H54 (cell line): ENCODE measurements at regions not wholly inside any gene's neighbourhood (a gene's known extent, or its start where the extent isn't known, plus 50 kb on each side); places are given as distances from the start of the nearest gene placed in this dataset.
"Not testable (repeated sequence)": the region's sequence is repeated elsewhere in the genome, so short reads cannot be mapped to it uniquely, and the experiment has no call there.

Experiments
- DNase-seq: peaks from one replicate; pipeline ENCODE4 v3.0.0; 2011; ENCODE audit warnings: low spot score, mixed read lengths; ENCODE audit not compliant: insufficient read length
- FAIRE-seq: peaks from 3 replicates; lab custom pipeline; 2011; peaks lifted over from hg19 to GRCh38; lab: Jason Lieb, UNC
- POLR2A ChIP-seq: IDR thresholded peaks from 2 replicates; pipeline ENCODE4 v1.6.1; 2011; ENCODE audit warnings: low read depth, mild to moderate bottlenecking, low read length

DNA sequence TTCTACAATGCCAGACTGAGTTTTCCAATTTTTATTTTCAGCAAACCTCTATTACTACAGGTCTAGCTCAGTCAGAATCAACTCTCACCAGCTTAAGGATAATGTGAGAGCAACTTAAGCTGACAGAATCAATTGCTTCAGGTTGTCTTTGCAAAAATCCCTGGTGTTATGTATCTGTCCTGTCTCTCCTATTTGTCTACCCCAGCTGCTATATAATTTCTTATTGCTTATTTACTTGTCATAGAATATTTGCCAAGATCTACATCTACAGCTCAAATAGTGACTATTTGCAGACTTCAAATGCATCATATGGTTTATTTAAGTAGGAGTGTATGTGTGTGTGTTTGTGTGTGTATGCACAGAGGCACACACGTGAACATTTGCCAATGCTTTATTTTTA lies 54.1 kb downstream of the FOXG1 start:
- no peak for TF ChIP-seq POLR2A
- DNase-seq (no peak), FAIRE-seq (no peak)

DNA sequence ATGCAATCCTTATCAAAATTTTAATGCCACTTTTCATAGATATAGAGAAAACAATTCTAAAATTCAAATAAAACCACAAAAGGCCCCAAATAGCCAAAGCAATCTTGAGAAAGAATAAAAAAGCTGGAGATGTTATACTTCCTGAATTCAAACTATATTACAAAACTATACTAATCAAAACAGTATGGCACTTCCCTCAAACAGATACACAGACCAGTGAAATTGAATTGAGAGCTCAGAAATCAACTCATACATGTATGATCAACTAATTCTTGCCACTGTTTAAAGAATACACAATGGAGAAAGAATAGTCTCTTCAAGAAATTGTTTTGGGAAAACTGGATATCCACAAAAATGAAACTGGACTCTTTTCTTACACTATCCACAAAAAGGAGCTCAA lies 55.4 kb downstream of the FOXG1 start:
- no peak for TF ChIP-seq POLR2A
- FAIRE-seq (no peak), DNase-seq (no peak)

DNA sequence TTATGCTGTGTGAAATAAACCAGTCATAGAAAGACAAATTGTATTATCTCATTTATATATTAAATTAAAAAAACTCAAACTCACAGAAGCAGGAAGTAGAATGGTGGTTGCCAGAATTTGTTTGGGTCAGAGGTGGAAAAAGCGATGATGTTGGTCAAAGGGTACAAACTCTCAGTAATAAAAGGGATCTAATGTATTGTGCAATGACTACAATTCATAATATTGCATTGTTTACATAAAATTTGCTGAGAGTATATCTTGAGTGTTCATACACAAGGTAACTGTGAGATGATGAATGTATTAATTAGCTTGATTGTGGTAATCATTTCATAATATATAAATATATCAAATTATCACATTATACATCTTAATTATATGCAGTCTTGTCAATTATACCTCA lies 56.7 kb downstream of the FOXG1 start:
- DNase-seq (no peak), FAIRE-seq (no peak)
- TF ChIP-seq POLR2A = no peak

DNA sequence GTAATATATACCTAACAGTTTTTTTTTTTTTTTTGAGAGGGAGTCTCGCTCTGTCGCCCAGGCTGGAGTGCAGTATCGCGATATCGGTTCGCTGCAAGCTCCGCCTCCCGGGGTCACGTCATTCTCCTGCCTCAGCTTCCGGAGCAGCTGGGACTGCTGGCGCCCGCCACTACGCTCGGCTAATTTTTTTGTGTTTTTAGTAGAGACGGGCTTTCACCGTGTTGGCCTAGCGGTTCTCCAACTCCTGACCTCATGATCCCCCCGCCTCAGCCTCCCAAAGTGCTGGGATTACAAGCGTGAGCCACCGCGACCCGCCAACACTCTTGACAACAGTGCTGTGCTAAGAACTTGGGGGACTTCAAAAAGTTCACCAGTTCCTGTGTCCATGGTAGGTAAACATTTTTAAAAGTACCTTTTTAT lies 63.5 kb downstream of the FOXG1 start:
- TF ChIP-seq POLR2A = no peak
- DNase-seq (no peak), FAIRE-seq (no peak)

DNA sequence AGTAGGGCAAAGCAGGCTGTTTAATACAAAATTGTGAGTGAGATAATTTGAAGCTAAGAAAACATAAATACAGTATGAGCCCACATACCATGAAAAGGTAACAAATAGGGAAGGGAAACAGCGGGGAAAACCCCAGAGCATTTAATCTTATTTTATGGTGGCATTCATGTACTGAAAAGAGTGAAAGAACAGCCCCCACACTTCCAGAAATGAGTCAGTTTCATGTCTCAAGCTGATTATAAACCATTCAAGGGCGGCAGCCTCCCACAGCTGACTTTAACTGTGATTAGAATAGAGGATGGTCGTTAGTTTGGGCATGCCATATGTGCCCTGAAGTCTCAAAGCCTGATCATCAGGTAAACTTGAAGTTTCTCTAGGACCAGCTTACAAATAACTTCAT lies 64.5 kb downstream of the FOXG1 start:
- no peak for FAIRE-seq
- no peak for DNase-seq
- TF ChIP-seq POLR2A = no peak

DNA sequence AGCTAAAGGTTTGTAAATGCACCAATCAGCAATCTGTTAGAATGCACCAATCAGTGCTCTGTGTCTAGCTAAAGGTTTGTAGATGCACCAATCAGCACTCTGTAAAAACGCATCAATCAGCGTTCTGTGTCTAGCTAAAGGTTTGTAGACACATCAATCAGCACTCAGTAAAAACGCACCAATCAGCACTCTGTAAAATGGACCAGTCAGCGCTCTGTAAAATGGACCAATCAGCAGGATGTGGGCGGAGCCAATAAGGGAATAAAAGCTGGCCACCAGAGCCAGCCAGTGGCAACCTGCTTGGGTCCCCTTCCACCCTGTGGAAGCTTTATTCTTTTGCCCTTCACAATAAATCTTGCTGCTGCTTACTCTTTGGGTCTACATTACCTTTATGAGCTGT lies 76.0 kb downstream of the FOXG1 start:
- not testable (repeated sequence) for FAIRE-seq, DNase-seq

- FAIRE-seq = no peak
- no peak for TF ChIP-seq POLR2A
- DNase-seq = no peak
These were observed 101.0 kb downstream of the FOXG1 start for GRCh38 chr14:28867571-28867970.

- TF ChIP-seq POLR2A = no peak
- no peak for FAIRE-seq
- no peak for DNase-seq
These were observed 103.5 kb downstream of the FOXG1 start for GRCh38 chr14:28870033-28870564.

DNA sequence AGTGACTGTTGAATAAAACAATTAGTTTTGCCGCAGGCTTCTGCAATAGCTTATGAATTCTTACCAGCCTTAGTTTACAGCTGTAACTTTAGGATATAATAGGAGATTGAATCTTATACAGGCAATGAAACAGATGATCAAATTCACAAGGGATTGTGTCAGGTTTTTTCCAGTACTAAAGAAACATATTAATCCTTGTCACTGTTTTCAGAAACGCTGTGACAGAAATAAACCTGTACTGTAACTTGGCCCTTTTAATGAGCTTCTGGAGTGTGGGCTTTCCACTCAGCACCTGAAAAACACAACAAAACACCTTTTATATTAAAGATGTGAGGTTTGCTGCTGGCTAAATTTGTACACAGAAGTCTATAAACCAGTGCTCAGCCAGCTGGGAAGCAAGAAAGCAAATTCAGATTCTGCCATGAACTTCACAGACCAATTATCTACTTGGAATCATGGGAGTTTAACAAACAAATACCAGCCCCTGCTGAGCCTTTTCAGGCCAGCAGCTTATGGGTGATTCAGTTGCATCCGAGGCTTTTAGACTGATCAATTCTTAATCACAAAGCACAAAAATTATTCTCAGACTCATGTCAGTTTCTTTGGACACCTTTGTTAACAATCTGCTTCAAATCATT lies 109.5 kb downstream of the FOXG1 start:
- no peak for DNase-seq
- TF ChIP-seq POLR2A = no peak
- no peak for FAIRE-seq

DNA sequence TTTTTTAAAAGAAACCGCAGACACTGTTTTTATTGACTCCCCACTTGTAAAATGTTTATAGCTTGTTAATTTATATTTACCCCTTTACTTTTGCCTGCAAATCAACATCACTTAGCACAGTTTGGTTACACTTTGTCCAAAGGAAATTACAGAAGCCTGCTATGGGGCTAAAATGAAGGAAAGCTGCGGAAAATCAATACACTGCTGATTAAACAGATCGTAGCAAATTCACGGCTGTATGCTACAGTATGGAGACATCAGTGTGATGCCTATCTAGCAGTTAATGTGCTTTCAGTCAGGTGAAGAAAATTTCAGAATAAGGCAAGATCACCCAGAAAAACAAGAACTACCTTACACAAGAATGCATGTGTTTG lies 110.0 kb downstream of the FOXG1 start:
- FAIRE-seq = no peak
- TF ChIP-seq POLR2A = no peak
- no peak for DNase-seq

GRCh38 chr14:28877923-28878322 lies 111.3 kb downstream of the FOXG1 start:
- FAIRE-seq (no peak), DNase-seq (no peak)
- no peak for TF ChIP-seq POLR2A

DNA sequence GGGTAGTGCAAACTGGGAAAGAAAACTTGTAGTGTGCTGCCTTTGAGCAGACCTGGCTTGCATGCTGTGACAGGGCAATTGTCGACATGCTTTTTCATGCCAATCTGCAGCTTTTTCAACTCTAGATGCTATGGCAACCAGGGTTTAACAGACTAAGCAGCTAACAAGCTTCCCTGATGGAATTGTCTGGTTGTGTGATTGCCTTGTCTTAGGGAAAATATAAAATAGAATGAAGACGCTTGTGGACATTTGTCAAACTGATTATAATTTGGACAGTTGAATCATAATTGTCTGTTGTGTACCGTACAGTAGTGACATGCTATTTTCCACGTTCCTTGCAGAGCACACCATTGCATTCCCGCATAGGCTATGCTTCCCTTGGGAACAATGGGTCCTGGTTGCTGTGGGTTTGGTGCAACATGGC lies 113.0 kb downstream of the FOXG1 start:
- FAIRE-seq (no peak), DNase-seq (no peak)
- no peak for TF ChIP-seq POLR2A

DNA sequence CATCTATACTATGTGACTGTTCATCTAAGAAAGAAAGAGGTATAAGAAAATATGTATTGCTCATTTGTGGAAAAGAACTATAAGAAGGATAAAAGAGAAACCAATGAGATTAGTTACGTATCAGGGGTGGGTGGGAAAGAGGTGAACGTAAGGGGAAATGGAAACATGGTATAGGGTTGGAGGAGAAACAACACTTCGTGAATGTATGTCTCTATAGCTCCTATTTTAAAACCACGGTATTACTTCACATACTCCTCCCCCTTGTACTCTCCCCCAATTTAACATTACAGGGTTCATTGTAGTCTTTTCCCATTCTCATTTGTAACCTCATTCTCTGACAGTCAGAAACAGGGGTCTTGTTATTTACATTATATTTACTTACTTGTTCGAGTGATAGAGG lies 120.4 kb downstream of the FOXG1 start:
- TF ChIP-seq POLR2A = no peak
- DNase-seq = no peak
- FAIRE-seq = no peak

- FAIRE-seq (no peak), DNase-seq (no peak)
- no peak for TF ChIP-seq POLR2A
These were observed 128.8 kb downstream of the FOXG1 start for GRCh38 chr14:28895389-28895788.

DNA sequence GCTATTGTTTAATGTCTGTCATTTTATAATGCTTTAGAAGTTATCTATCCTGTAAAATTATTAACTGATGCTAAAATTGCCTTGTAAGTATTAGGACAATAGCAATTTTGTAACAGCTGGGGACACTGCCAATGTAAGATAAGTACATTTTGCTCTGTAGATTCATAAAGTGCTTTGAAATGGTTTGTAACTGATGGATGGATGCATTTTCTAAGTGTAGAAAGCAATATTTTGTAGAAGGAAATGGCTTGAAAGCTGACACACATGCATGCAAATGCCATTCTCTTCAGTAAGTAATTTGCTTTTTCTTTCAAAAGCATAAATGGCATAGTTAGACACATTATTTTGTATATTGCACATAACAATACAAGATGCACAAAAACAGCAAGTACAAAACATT lies 129.8 kb downstream of the FOXG1 start:
- DNase-seq = no peak
- no peak for TF ChIP-seq POLR2A
- FAIRE-seq = no peak
